GM18868 (cell line): ENCODE measurements at regions not wholly inside any gene's neighbourhood (a gene's known extent, or its start where the extent isn't known, plus 50 kb on each side); places are given as distances from the start of the nearest gene placed in this dataset.
A peak's percentile ranks its signal among the peaks of the same experiment; 100 is the strongest.

Experiments
- ATAC-seq: cut with Tn5 transposase; IDR thresholded peaks from one replicate; pipeline ENCODE4 v1.9.1; 2021; ENCODE audit warnings: mild to moderate bottlenecking, moderate library complexity; ENCODE audit not compliant: unreplicated experiment

DNA sequence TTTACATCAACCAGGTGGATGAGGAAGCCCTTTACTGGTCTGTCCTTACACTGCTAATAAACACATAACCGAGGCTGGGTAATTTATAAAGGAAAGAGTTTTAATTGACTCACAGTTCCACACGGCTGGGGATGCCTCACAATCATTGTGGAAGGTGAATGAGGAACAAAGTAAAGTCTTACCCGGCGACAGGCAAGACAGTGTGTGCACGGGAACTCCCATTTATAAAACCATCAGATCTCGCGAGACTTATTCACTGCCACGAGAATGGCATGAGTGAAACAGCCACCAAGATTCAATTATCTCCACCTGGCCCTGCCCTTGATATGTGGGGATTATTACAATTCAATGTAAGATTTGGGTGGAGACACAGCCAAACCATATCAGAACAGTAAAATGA is 67.3 kb upstream of the GRAMD2B start:
- ATAC-seq = peak; percentile 34

DNA sequence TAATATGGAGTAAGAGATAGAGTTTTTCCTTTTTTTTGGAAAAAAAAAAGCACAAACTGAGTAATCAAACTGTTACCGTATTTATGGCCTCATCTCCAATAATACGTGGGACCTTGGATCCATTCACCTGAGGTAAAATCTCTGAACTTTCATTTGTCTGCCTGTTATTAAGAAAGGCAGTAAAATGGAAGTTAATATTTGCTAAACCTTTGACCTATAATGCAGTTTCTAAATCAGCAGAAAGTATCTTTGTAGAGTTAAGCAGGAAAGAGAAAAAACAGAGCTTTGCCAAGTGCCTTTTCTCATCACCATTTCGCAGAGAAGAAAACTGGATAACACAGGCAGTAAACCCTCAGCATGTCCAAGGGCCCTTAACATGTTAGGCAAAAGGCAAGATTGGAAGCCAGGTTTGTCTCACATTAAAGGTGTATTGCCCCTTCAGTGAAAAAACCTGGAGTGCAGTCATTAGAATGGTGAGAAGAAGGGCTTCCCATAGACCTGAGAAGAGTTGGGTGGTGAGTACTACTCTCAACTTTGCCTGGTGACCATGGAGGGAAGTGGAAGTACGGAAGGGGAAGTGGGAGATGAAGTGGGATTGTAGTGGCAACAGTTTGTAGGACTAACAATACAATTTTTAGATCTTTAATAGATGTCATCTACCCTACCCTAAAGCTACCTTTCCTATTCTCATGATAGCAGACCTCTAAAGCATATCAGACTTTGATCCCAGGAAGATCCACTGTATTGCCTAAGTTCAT is 65.4 kb upstream of the GRAMD2B start:
- ATAC-seq = no peak

DNA sequence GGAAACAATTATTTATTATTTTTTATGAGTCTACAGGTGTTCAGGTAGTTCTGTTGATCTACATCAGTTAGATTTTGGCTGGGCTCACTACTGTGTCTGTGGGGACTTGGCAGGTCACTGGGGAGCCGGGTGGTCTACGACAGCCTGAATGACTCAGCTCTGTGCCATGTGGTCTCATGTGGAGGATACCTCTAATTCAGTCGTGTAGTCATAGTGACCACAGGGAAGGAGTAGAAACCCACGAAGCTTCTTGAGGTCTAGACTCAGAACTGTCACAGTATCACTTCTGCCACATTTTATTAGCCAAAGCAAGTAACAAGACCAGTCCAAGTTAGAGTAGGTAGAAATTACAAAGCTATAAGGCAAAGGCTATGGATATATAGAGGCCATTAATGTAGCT is 64.7 kb upstream of the GRAMD2B start:
- peak; percentile 87 for ATAC-seq

DNA sequence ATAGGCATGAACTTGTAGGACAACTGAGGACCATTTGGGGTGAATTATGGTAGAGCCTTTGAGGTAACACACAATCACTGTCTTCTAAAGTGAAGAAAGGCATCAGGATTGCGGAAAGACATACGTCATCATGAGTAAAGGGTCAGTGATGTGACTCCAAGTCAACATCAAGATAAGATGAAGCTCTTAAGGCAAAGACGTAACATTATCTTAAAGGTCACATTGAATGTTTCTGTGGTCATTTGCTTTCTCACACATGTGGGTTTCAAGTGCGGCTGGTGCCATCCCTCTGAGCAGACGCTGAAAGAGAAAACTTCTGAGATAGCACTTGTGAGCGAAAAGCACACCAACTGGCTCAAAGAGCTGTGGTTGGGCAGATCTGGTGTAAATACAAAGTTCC is 63.3 kb upstream of the GRAMD2B start:
- ATAC-seq = peak; percentile 29

DNA sequence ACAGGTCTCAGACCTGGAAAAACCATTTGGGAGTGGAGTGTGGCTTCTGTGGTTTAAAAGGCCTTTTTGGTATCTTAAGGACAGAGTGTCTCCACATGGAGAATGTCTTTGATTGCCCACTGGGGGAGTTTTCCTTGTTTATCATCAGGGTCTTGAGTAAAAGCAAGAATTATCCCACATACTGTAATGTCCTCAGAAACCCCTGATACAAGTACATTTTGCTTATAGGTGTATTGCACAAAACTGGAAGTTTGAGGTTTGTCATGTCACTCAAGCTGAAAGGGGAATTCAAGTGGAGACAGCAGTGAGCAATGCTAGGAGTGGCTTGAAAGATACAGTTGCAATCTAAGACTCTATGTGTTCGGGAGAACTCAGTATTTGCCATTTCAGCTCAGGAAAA is 62.7 kb upstream of the GRAMD2B start:
- ATAC-seq = peak; percentile 23

DNA sequence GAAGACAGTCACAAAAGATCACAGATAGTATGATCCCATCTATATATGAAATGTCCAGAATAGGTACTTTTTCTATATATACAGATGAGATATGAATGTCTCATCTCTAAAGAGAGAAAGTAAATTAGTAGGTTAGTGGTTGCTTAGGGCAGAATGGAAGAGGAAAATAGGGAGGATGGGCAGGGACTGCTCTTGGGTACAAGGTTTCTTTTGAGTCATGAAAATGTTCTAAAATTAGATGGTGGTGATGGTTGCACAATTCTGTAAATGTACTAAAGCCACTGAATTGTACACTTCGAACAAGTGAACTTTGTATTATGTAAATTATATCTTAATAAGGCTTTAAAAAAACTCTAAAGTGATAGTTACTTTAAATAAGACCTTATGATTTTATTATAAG is 59.6 kb upstream of the GRAMD2B start:
- ATAC-seq = no peak

DNA sequence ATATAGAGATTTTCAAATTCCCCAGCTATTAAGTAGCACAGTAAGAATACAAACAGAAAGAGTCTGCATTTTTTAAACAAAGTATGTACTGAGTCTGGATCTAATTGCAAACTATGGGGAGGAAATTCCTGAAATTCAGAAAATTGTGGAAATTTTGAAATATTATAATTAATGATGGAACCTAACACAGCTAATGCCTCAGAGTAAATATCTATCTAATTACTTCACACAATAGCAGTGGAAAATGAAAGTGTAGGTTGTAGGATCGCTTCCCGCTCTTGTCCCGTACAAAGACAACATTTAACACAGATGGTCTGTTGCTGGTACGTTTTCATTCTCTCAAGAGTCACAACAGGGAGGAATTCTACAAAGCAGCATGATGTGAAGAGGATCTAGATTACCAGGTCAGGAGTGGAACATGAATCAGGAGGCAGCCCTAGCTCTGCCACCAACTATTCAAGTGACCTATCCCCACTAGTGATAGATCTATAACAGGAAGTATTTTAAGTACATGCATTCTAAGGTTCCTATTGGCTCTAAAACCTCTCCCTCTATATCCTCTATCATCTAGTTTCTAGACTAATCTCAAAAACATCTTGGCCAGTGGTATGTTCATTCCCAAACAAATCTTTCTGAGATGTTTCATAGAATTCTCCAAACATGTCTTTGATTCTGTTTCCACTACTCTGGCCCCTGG is 58.9 kb upstream of the GRAMD2B start:
- ATAC-seq = no peak

DNA sequence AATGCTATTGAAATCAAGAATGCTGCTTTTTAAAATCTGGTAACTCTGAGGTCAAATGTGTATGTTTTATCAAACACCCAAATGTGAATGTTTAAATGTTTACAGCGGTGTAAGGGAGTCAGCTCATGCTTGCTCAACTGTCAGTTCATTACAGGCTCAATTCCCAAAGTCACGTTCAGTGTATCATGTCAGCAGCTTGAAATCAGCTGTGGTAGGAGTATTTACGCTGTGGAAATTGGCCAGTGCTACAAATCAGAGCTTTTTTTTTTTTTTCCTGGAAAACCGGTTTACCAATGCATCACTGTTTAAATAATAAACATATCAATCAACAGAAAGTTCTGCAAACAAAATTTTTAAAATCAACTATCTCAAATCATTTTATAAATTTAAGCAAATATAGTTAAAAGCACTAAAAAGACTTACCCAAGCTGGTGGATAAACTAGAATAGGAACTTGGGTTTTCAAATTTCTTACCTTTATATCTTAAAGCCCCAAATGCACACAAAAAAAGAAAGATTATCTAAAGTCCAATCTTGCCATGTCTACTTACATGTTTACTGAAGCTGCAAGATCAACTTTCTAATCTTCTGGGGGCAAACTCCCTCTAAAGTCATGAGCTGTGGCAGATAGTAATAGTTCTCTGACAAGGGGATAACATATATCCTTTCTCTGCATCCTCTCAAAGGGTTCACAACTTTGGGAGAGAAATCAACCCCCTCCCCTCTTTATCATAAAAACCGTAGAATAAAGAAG is 57.6 kb upstream of the GRAMD2B start:
- no peak for ATAC-seq

DNA sequence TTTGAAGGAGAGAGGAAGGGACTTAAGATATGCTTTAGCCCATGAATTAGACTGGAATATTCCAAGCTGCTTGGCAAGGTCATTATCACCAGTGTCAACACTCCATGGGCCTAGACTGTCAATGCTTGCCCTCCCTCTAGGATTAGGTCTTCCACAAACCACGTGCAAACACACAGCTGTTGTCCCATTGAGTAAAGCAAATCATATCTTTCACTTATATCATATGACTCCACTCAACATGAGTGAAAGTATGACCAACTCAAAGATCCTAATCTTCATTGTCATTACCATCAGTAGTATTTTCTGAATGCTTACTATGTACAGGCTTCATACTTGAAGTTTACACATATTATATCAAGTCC is 57.0 kb upstream of the GRAMD2B start:
- no peak for ATAC-seq

DNA sequence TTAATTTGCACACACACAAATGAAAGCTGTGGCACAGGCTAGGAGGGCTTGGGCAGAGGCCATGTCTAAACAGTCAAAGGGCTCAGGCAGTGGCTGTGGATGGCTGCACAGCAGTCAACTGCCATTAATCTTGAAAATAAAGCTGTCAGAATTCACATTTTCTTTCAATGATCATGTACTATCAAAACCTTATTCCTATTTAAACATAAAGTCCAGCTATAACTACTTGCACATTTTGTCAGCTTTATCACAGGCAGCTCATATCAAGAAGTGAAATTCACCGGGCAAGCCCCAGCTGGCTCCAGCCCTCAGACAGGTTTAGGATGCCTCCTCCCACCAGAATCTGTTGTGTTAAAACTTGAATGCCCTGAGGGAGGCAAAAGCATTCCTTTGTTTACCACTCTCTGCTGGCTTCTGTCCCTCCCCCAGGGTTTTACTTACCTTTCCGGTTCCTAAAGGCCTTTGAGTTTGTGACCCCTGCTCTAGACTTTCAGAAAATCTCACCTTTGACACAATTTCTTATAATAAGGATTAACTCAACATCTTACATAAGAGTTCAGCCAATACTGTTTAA is 54.9 kb upstream of the GRAMD2B start:
- ATAC-seq = no peak

DNA sequence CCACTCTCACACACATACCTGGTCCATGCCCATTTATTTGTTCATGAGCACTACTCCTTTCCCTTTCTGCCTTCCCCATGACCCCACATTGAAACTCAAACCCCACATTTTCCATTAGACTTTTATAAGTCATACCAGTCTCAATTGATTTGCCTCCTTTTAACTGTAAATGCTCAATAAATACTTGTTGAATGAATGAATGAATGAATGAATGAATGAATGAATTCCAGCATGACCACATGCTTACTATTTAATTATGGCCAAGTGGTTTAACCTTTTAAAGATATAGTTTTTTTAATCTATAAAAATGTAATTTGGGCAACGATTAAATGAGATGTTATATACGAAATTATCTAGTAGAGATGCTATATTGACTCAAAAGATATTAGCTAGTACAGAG is 54.1 kb upstream of the GRAMD2B start:
- no peak for ATAC-seq

DNA sequence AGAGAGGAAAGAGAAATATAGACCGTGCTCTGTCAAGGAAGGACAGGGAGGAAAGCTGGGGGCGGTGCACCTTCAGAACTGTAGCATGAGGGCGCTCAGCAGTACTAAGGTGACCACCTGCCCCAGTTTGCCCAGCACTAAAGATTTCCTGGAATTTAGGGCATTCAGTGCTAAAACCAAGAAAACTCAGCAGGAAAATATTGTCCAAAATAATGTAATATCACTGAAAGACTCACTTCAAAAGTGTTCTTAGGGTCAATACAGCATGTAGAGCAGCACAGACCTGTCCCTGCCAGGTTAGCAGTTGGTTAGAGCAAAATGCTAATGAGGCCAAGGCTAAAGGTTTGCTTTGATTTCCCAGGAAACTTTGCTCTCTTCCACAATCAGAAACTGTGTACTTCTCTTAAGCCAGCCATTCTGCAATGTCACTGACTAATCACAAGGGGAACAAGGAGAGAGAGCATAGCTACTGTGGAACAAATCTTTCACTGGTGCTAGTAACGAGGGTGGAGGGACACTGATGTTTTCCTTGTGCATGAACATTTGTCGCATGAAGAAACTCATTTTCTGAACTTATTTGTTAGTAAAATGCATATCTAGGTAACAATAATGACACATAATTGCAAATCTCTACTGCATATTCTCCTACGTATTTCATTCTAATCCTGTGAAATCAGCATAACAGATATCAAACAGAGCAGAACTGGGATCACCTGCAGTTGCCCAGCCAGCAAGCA is 53.0 kb upstream of the GRAMD2B start:
- no peak for ATAC-seq

DNA sequence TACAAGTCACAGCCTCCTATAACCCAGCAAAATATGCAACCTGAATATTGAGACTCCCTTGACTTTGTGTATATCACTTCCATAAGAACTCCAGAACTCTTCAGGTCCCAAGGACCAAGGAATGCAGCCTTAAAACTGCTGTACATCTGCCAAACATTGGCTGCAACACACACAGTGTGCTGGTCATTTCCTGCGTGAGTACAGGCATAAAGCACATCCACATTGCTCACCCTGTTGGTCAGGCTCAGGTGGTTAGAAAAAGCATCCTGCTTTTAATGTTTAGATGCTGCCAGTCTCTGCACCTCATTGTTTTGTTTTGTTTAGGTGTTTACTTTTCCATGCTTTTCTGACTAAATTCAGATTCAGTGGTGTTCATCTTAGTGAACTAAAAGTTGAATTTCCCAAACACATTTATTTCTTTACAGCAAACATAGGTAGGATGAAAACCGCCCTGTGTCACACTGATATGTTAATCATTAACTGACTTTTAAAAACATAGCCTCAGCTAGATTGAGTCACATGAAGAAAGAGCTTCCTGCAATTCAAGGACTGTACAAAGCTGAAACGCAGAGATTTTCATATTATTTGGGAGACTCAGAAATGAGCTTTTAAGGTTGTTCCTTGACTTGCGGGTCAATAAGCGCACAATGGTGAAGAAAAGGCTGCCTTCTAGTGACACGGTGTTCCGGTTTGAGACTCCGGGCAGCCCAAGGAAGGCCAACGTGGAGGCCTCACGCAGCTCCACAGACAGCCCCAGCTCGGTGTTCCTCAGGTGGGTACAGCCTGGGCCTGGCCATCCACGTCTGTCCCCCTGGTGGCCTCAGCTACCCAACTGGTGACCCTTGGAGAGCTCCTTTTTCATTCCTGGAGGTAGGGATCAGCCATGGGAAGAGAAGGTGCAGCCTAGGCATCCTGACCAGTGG is 52.2 kb upstream of the GRAMD2B start:
- no peak for ATAC-seq

DNA sequence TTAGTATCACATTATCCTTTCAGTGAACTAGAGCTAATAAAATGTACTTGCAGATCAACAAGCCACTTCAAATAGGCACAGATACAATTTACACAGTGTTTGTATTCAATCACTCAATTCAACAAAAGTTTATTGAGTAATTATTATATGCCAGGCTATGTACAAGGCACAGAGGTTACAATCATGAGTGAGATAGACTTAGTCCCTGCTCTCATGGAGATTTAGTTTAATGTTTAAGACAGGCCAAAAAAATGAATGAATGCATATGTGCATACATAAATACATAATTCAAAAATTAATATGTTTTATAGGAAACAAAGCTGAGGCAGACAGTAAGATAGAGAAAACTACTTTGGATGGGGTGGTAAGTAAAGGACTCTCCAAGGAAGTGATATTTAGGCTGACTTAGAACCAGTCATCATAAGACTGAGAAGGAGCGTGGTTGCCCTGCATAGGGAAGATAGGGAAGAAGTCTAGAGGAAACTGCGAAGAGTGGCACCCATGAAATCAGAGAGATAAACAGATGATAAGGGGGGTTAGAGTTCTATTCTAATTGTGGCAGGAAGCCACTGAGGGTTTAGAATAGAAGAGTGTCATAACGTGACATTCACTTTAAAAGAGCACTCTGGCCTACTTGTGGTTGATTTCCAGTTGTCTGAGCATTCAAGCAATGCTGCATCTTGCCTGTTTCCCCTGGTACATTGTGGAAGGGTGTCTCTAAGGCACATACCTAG is 49.7 kb upstream of the GRAMD2B start:
- ATAC-seq = peak; percentile 70
